A549 (cell line): ENCODE measurements at regions not wholly inside any gene's neighbourhood (a gene's known extent, or its start where the extent isn't known, plus 50 kb on each side); places are given as distances from the start of the nearest gene placed in this dataset.

Experiments
- ATAC-seq, 2 experiments: fragments of 200-7000 bp in 1 of 2; fragments of >200 bp in 1 of 2; cut with Nextera tagmentation in 1 of 2; cut with Tn5 transposase in 1 of 2; 3 replicates each; pipeline versions ENCODE4 v1.8.0 to v1.9.1; 2018 to 2020; ENCODE audit warnings: mild to moderate bottlenecking in 1 of 2, moderate library complexity in 1 of 2
- CTCF ChIA-PET: fragments of 300-600 bp; sonication (Branson Sonifier 250); formaldehyde crosslinking; extraction: SDS; loops from one replicate; lab custom pipeline; 2021; ENCODE audit warnings: antibody characterized with exemption, inconsistent platforms; lab: Yijun Ruan, JAX
- POLR2A ChIA-PET: fragments of 350-600 bp; formaldehyde crosslinking; extraction: SDS; loops from one replicate; lab custom pipeline; 2021; ENCODE audit warnings: antibody characterized with exemption, inconsistent platforms; lab: Yijun Ruan, JAX
- DNase-seq, 2 experiments: peaks; one replicate each; pipeline versions ENCODE4 v3.0.0 to v3.0.0-alpha.2; 2011 to 2016; ENCODE audit warnings: low read depth in 1 of 2, low spot score in 1 of 2
- FAIRE-seq: peaks from 2 replicates; lab custom pipeline; 2011; peaks lifted over from hg19 to GRCh38; lab: Jason Lieb, UNC
- H3K27ac ChIP-seq, 2 experiments: fragments of >200 bp; sonication (Bioruptor Twin); formaldehyde crosslinking; 3 replicates each; pipeline ENCODE4 v1.5.1; 2016 to 2017
- H3K4me1 ChIP-seq: fragments of >200 bp; sonication (Bioruptor Twin); formaldehyde crosslinking; 3 replicates; pipeline ENCODE4 v1.6.1; 2016
- H3K4me2 ChIP-seq: fragments of >200 bp; sonication (Bioruptor Twin); formaldehyde crosslinking; 3 replicates; pipeline ENCODE4 v1.6.1; 2016
- H3K4me3 ChIP-seq: fragments of >200 bp; sonication (Bioruptor Twin); formaldehyde crosslinking; 3 replicates; pipeline ENCODE4 v1.5.1; 2016
- H3K9me3 ChIP-seq: fragments of >200 bp; sonication (Bioruptor Twin); formaldehyde crosslinking; 3 replicates; pipeline ENCODE4 v1.6.1; 2016
- CHD2 ChIP-seq: fragments of 150-350 bp; IDR thresholded peaks from 2 replicates; pipeline ENCODE4 v1.6.1; 2014; ENCODE audit warnings: low read length; ENCODE audit not compliant: partially characterized antibody
- CHD4 ChIP-seq: fragments of 200-600 bp; sonication (generic); IDR thresholded peaks from 2 replicates; pipeline ENCODE4 v1.6.1; 2016; ENCODE audit warnings: antibody characterized with exemption, mild to moderate bottlenecking, borderline replicate concordance
- EHF ChIP-seq: fragments of 250-450 bp; sonication (Bioruptor Pico); IDR thresholded peaks from 2 replicates; pipeline ENCODE4 v1.5.0; 2020; ENCODE audit warnings: mild to moderate bottlenecking
- EP300 ChIP-seq, 2 experiments: fragments of >200 bp; sonication (Bioruptor Twin); formaldehyde crosslinking; IDR thresholded peaks; 2 replicates in 1 of 2; 3 replicates in 1 of 2; pipeline ENCODE4 v1.6.1; 2016 to 2017
- GATA3 ChIP-seq: IDR thresholded peaks from 2 replicates; pipeline ENCODE4 v1.6.1; 2012; ENCODE audit warnings: borderline replicate concordance
- HEYL ChIP-seq: fragments of 250-450 bp; sonication (Bioruptor Pico); IDR thresholded peaks from 2 replicates; pipeline ENCODE4 v1.8.0; 2021; ENCODE audit warnings: mild to moderate bottlenecking, moderate library complexity
- JUNB ChIP-seq: fragments of >200 bp; sonication (Bioruptor Twin); formaldehyde crosslinking; IDR thresholded peaks from 2 replicates; pipeline ENCODE4 v1.6.1; 2016
- MYC ChIP-seq: IDR thresholded peaks from 2 replicates; pipeline ENCODE4 v1.6.1; 2012; ENCODE audit warnings: mild to moderate bottlenecking, inconsistent platforms, low read length, improper control_type of control experiment, borderline replicate concordance
- NFE2L2 ChIP-seq: fragments of 150-350 bp; conservative IDR thresholded peaks from 2 replicates; pipeline ENCODE4 v1.6.1; 2014; ENCODE audit warnings: low read length
- NPAS2 ChIP-seq: fragments of 250-450 bp; sonication (Bioruptor Pico); IDR thresholded peaks from 2 replicates; pipeline ENCODE4 v1.8.0; 2022; ENCODE audit warnings: mild to moderate bottlenecking, moderate library complexity, borderline replicate concordance
- POLR2A ChIP-seq: IDR thresholded peaks from 2 replicates; pipeline ENCODE4 v1.6.1; 2012; ENCODE audit warnings: mild to moderate bottlenecking, low read length
- RAD21 ChIP-seq, 2 experiments: fragments of >200 bp in 1 of 2; sonication (Bioruptor Twin) in 1 of 2; formaldehyde crosslinking in 1 of 2; IDR thresholded peaks in 1 of 2; conservative IDR thresholded peaks in 1 of 2; 2 replicates in 1 of 2; 3 replicates in 1 of 2; pipeline ENCODE4 v1.6.1; 2012 to 2018; ENCODE audit warnings: inconsistent platforms in 1 of 2
- RARB ChIP-seq: fragments of 250-450 bp; sonication (Bioruptor Pico); IDR thresholded peaks from 2 replicates; pipeline ENCODE4 v1.8.0; 2021; ENCODE audit warnings: mild to moderate bottlenecking, moderate library complexity
- RFX5 ChIP-seq: fragments of 450-650 bp; IDR thresholded peaks from 2 replicates; pipeline ENCODE4 v1.7.1; 2014; ENCODE audit warnings: antibody characterized with exemption, mild to moderate bottlenecking, moderate library complexity
- SREBF2 ChIP-seq: fragments of 450-650 bp; IDR thresholded peaks from 2 replicates; pipeline ENCODE4 v1.6.1; 2014; ENCODE audit warnings: mild to moderate bottlenecking, moderate library complexity
- ZC3H11A ChIP-seq: fragments of 450-650 bp; IDR thresholded peaks from 2 replicates; pipeline ENCODE4 v1.6.1; 2014; ENCODE audit warnings: antibody characterized with exemption, mild to moderate bottlenecking
- ZNF302 ChIP-seq: fragments of 250-450 bp; sonication (Bioruptor Pico); IDR thresholded peaks from 2 replicates; pipeline ENCODE4 v1.9.0; 2021; ENCODE audit warnings: inconsistent platforms, mild to moderate bottlenecking, moderate library complexity
- WGBS: methylation state at CpG from one replicate; pipeline ENCODE4 v1.1.6; 2017; ENCODE audit errors: missing lambda C conversion rate; 5-methylcytosine and 5-hydroxymethylcytosine counted together
- TF ChIP-seq, protein P1 (sequence below): fragments of >200 bp; sonication (Bioruptor Twin); formaldehyde crosslinking; IDR thresholded peaks from 3 replicates; pipeline ENCODE4 v1.5.1; 2016
- TF ChIP-seq, protein P2 (sequence below): fragments of 250-450 bp; sonication (Bioruptor Pico); IDR thresholded peaks from 2 replicates; pipeline ENCODE4 v1.5.0; 2021; ENCODE audit warnings: mild to moderate bottlenecking, moderate library complexity, borderline replicate concordance
- TF ChIP-seq, protein P3 (sequence below): fragments of >200 bp; sonication (Bioruptor Twin); formaldehyde crosslinking; IDR thresholded peaks from 3 replicates; pipeline ENCODE4 v1.6.1; 2016
- TF ChIP-seq, protein P4 (sequence below): fragments of 450-650 bp; IDR thresholded peaks from 2 replicates; pipeline ENCODE4 v1.6.1; 2014; ENCODE audit warnings: antibody characterized with exemption
- TF ChIP-seq, protein P5 (sequence below): fragments of >200 bp; sonication (Bioruptor Twin); formaldehyde crosslinking; IDR thresholded peaks from 2 replicates; pipeline ENCODE4 v1.6.1; 2016
- TF ChIP-seq, protein P6 (sequence below): IDR thresholded peaks from 2 replicates; pipeline ENCODE4 v1.6.1; 2012; ENCODE audit warnings: low read depth, borderline replicate concordance
- TF ChIP-seq, protein P7 (sequence below): fragments of 200-600 bp; sonication (generic); IDR thresholded peaks from 2 replicates; pipeline ENCODE4 v1.6.1; 2016; ENCODE audit warnings: antibody characterized with exemption, mild to moderate bottlenecking, moderate library complexity

DNA sequence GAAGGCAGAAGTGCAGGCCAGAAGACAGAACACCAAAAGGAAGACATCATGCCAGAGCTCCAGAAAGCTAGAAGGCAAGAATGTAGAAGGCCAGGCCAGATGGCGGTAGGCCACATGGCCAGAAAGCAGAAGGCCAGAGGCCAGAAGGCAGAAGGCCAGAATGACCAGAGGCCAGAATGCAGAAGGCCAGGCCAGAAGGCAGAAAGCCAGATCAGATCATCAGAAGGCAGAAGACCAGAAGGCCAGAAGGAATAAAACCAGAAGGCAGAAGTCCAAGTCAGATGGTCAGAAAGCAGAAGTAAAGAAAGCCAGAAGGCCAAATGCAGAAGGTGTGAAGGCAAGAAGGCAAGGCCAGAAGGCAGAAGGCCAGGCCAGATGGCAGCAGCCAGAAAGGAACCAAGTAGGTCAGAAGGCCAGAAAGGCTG lies 185.0 kb downstream of the TUBA3C start:
- Histone ChIP-seq H3K9me3 (no peaks in the 10 kb centered on the region), H3K4me3 (no peak overlapping the region), H3K27ac (no peak overlapping the region), H3K4me2 (no peak overlapping the region), H3K4me1 (no peaks in the 10 kb centered on the region)
- DNase-seq (no peak), FAIRE-seq (no peak), ATAC-seq (no peak)
- TF ChIP-seq HEYL (CRISPR knock-in tag) (no peak), SREBF2 (no peak), RAD21 (conservative IDR thresholded peaks at IDR 0.05 in 1 of 2, IDR thresholded peaks at IDR 0.05 in 1 of 2) (no peak), ZNF302 (CRISPR knock-in tag) (no peak), NFE2L2 (no peak), MYC (no peak), ZC3H11A (no peak), RARB (CRISPR knock-in tag) (no peak), POLR2A (no peak), NPAS2 (CRISPR knock-in tag) (no peak), EP300 (IDR thresholded peaks at IDR 0.05) (no peak), JUNB (no peak), RFX5 (no peak), CHD4 (no peak)
- TF ChIP-seq, protein P1, sequence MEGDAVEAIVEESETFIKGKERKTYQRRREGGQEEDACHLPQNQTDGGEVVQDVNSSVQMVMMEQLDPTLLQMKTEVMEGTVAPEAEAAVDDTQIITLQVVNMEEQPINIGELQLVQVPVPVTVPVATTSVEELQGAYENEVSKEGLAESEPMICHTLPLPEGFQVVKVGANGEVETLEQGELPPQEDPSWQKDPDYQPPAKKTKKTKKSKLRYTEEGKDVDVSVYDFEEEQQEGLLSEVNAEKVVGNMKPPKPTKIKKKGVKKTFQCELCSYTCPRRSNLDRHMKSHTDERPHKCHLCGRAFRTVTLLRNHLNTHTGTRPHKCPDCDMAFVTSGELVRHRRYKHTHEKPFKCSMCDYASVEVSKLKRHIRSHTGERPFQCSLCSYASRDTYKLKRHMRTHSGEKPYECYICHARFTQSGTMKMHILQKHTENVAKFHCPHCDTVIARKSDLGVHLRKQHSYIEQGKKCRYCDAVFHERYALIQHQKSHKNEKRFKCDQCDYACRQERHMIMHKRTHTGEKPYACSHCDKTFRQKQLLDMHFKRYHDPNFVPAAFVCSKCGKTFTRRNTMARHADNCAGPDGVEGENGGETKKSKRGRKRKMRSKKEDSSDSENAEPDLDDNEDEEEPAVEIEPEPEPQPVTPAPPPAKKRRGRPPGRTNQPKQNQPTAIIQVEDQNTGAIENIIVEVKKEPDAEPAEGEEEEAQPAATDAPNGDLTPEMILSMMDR = no peak
- 93% methylated on average over 1 of the region's 1 CpG for WGBS
- ChIA-PET CTCF (no interaction called here), POLR2A (no interaction called here)

DNA sequence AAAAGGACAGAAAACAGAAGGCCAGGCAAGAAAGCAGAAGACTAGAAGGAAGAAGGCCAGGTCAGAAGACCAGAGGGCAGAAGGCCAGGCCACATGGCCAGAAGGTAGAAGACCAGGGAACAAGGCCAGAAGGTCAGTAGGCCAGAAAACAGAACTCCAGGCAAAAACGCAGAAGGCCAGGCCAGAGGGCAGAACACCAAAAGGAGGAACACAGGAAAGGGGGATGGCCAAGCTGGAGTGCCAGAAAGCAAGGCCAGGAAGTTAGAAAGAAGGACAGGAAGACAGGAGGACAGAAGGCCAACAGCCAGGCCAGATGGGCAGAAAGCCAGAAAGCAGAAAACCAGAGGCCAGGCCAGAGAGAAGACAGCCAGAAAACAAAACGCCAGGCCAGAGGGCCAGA lies 185.4 kb downstream of the TUBA3C start:
- CTCF ChIA-PET = no interaction called here
- no peak overlapping the region for H3K4me3 ChIP-seq
- TF ChIP-seq, protein P2, sequence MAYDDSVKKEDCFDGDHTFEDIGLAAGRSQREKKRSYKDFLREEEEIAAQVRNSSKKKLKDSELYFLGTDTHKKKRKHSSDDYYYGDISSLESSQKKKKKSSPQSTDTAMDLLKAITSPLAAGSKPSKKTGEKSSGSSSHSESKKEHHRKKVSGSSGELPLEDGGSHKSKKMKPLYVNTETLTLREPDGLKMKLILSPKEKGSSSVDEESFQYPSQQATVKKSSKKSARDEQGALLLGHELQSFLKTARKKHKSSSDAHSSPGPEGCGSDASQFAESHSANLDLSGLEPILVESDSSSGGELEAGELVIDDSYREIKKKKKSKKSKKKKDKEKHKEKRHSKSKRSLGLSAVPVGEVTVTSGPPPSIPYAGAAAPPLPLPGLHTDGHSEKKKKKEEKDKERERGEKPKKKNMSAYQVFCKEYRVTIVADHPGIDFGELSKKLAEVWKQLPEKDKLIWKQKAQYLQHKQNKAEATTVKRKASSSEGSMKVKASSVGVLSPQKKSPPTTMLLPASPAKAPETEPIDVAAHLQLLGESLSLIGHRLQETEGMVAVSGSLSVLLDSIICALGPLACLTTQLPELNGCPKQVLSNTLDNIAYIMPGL (CRISPR knock-in tag) = no peak
- no peak for TF ChIP-seq POLR2A
- H3K27ac ChIP-seq = no peak overlapping the region
- FAIRE-seq (no peak), DNase-seq (no peak), ATAC-seq (no peak)
- H3K4me2 ChIP-seq = no peak overlapping the region
- POLR2A ChIA-PET = no interaction called here
- no peaks in the 10 kb centered on the region for H3K4me1 ChIP-seq
- no peaks in the 10 kb centered on the region for H3K9me3 ChIP-seq
- WGBS = 0% methylated on average over 2 of the region's 2 CpGs

DNA sequence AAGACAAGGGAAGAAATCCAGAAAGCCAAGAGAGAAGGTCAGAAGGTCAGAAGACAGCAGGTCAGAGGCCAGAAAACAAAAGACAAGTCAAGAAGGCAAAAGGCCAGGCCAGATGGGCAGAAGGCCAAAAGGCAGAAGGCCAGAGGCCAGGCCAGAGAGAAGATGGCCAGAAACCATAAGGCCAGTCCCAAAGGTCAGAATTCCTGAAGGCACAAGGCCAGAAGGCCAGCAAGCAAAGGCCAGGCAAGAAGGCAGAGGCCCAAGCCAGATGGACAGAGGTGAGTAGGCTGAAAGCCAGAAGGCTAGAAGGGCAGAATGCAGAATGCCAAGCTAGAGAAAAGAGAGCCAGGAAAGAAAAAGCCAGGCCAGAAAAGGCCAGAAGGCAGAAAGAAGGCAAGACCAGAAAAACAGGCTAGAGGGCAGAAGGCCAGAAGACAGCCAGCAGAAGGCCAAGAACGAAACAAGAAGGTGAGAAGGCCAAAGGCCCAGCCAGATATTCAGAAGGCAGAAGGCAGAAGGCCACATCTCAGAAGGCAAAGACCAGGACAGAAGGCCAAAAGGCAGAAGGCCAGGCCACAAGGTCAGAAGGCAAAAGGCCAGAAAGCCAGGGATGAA lies 186.3 kb downstream of the TUBA3C start:
- FAIRE-seq (no peak), DNase-seq (no peak), ATAC-seq (no peak)
- no peak for TF ChIP-seq MYC
- TF ChIP-seq, protein P3, sequence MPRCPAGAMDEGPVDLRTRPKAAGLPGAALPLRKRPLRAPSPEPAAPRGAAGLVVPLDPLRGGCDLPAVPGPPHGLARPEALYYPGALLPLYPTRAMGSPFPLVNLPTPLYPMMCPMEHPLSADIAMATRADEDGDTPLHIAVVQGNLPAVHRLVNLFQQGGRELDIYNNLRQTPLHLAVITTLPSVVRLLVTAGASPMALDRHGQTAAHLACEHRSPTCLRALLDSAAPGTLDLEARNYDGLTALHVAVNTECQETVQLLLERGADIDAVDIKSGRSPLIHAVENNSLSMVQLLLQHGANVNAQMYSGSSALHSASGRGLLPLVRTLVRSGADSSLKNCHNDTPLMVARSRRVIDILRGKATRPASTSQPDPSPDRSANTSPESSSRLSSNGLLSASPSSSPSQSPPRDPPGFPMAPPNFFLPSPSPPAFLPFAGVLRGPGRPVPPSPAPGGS = no peak
- TF ChIP-seq, protein P4, sequence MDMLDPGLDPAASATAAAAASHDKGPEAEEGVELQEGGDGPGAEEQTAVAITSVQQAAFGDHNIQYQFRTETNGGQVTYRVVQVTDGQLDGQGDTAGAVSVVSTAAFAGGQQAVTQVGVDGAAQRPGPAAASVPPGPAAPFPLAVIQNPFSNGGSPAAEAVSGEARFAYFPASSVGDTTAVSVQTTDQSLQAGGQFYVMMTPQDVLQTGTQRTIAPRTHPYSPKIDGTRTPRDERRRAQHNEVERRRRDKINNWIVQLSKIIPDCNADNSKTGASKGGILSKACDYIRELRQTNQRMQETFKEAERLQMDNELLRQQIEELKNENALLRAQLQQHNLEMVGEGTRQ = no peak
- TF ChIP-seq, protein P5, sequence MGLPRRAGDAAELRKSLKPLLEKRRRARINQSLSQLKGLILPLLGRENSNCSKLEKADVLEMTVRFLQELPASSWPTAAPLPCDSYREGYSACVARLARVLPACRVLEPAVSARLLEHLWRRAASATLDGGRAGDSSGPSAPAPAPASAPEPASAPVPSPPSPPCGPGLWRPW = no peak
- no peak for TF ChIP-seq NPAS2 (CRISPR knock-in tag)
- no peak for TF ChIP-seq EHF (CRISPR knock-in tag)
- TF ChIP-seq CHD2 = no peak
- TF ChIP-seq RAD21 (conservative IDR thresholded peaks at IDR 0.05 in 1 of 2, IDR thresholded peaks at IDR 0.05 in 1 of 2) = no peak
- TF ChIP-seq GATA3 = no peak
- TF ChIP-seq, protein P6, sequence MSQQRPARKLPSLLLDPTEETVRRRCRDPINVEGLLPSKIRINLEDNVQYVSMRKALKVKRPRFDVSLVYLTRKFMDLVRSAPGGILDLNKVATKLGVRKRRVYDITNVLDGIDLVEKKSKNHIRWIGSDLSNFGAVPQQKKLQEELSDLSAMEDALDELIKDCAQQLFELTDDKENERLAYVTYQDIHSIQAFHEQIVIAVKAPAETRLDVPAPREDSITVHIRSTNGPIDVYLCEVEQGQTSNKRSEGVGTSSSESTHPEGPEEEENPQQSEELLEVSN = no peak
- TF ChIP-seq, protein P7, sequence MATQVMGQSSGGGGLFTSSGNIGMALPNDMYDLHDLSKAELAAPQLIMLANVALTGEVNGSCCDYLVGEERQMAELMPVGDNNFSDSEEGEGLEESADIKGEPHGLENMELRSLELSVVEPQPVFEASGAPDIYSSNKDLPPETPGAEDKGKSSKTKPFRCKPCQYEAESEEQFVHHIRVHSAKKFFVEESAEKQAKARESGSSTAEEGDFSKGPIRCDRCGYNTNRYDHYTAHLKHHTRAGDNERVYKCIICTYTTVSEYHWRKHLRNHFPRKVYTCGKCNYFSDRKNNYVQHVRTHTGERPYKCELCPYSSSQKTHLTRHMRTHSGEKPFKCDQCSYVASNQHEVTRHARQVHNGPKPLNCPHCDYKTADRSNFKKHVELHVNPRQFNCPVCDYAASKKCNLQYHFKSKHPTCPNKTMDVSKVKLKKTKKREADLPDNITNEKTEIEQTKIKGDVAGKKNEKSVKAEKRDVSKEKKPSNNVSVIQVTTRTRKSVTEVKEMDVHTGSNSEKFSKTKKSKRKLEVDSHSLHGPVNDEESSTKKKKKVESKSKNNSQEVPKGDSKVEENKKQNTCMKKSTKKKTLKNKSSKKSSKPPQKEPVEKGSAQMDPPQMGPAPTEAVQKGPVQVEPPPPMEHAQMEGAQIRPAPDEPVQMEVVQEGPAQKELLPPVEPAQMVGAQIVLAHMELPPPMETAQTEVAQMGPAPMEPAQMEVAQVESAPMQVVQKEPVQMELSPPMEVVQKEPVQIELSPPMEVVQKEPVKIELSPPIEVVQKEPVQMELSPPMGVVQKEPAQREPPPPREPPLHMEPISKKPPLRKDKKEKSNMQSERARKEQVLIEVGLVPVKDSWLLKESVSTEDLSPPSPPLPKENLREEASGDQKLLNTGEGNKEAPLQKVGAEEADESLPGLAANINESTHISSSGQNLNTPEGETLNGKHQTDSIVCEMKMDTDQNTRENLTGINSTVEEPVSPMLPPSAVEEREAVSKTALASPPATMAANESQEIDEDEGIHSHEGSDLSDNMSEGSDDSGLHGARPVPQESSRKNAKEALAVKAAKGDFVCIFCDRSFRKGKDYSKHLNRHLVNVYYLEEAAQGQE = no peak
- H3K4me2 ChIP-seq = no peak overlapping the region
- H3K9me3 ChIP-seq = no peaks in the 10 kb centered on the region
- H3K4me3 ChIP-seq = no peak overlapping the region
- no peaks in the 10 kb centered on the region for H3K4me1 ChIP-seq
- ChIA-PET POLR2A (no interaction called here), CTCF (no interaction called here)
- 6% methylated on average over 1 of the region's 1 CpG for WGBS
- H3K27ac ChIP-seq = no peak overlapping the region
